ENCODE measurements at regions not wholly inside any gene's neighbourhood (a gene's known extent, or its start where the extent isn't known, plus 50 kb on each side); places are given as distances from the start of the nearest gene placed in this dataset.

DNA sequence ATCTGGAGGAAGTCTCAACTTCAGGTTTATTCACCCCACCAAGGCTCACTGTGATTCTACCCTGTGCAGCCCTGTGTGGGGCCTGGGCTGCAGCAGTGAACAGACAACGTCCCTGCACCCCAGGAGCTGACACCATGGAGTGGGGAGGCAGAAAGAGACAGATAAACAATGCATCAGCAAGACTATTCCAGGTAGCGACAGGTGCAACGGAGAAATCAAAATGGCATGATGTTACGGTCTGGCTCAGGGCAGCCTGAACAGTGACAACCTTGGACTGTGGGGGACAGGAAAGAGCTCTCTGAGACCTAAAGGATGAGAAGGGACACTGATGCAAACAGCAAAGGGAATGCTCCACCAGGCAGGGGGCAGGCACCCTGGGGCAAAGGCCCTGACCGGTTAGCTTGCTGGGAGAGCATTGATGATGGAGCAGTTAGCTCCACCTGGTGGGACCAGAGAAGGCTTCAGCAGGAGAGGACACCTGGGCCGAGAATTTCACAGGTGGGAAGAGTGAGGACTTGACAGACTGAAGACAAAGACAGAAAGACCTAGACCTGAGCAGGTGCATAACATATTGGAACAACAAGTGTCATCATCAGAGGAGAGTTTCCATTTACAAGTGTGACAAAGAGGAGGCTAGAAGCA, 589.9 kb downstream of the MATN1 start:
- TF ChIP-seq, protein P1, sequence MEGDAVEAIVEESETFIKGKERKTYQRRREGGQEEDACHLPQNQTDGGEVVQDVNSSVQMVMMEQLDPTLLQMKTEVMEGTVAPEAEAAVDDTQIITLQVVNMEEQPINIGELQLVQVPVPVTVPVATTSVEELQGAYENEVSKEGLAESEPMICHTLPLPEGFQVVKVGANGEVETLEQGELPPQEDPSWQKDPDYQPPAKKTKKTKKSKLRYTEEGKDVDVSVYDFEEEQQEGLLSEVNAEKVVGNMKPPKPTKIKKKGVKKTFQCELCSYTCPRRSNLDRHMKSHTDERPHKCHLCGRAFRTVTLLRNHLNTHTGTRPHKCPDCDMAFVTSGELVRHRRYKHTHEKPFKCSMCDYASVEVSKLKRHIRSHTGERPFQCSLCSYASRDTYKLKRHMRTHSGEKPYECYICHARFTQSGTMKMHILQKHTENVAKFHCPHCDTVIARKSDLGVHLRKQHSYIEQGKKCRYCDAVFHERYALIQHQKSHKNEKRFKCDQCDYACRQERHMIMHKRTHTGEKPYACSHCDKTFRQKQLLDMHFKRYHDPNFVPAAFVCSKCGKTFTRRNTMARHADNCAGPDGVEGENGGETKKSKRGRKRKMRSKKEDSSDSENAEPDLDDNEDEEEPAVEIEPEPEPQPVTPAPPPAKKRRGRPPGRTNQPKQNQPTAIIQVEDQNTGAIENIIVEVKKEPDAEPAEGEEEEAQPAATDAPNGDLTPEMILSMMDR (IDR thresholded peaks at IDR 0.05; ENCODE audit: low read depth, low read length, poor library complexity, severe bottlenecking): no peak
- TF ChIP-seq EZH2phosphoT487 (IDR thresholded peaks at IDR 0.05; ENCODE audit: borderline replicate concordance, low read length): no peak
